ENCODE measurements at regions not wholly inside any gene's neighbourhood (a gene's known extent, or its start where the extent isn't known, plus 50 kb on each side); places are given as distances from the start of the nearest gene placed in this dataset.

- Histone ChIP-seq H3K36me3 (ENCODE audit: control insufficient read depth in 1 of 2, insufficient read depth in 2 of 2, low read length in 2 of 2) (no peaks in the 10 kb centered on the region), H3K4me3 (ENCODE audit: low read depth in 1 of 2, low read length in 2 of 2) (no peak overlapping the region), H3K27ac (ENCODE audit: low read depth, low read length) (no peak overlapping the region), H3K9ac (ENCODE audit: low read depth in 1 of 2, low read length in 2 of 2) (no peak overlapping the region), H3K4me1 (ENCODE audit: control insufficient read depth in 1 of 2, insufficient read depth in 2 of 2, low read length in 2 of 2) (no peaks in the 10 kb centered on the region), H3K27me3 (ENCODE audit: control insufficient read depth in 1 of 2, insufficient read depth in 2 of 2, low read length in 2 of 2) (no peaks in the 10 kb centered on the region), H3K9me3 (ENCODE audit: control insufficient read depth in 1 of 2, low read length in 2 of 2) (no peaks in the 10 kb centered on the region)
These were observed 332.6 kb upstream of the PDE4D start for GRCh38 chr5:60226128-60226527.

GRCh38 chr5:60223342-60223741, 329.8 kb upstream of the PDE4D start:
- Histone ChIP-seq H3K27me3 (ENCODE audit: control insufficient read depth in 1 of 2, insufficient read depth in 2 of 2, low read length in 2 of 2) (no peaks in the 10 kb centered on the region), H3K27ac (ENCODE audit: low read depth, low read length) (no peak overlapping the region), H3K4me1 (ENCODE audit: control insufficient read depth in 1 of 2, insufficient read depth in 2 of 2, low read length in 2 of 2) (no peaks in the 10 kb centered on the region), H3K4me3 (ENCODE audit: low read depth in 1 of 2, low read length in 2 of 2) (no peak overlapping the region), H3K9ac (ENCODE audit: low read depth in 1 of 2, low read length in 2 of 2) (no peak overlapping the region), H3K36me3 (ENCODE audit: control insufficient read depth in 1 of 2, insufficient read depth in 2 of 2, low read length in 2 of 2) (no peaks in the 10 kb centered on the region), H3K9me3 (ENCODE audit: control insufficient read depth in 1 of 2, low read length in 2 of 2) (no peaks in the 10 kb centered on the region)

- no peaks in the 10 kb centered on the region for H3K9me3 ChIP-seq (ENCODE audit: control insufficient read depth in 1 of 2, low read length in 2 of 2)
- H3K4me1 ChIP-seq (ENCODE audit: control insufficient read depth in 1 of 2, insufficient read depth in 2 of 2, low read length in 2 of 2): no peaks in the 10 kb centered on the region
- no peaks in the 10 kb centered on the region for H3K27me3 ChIP-seq (ENCODE audit: control insufficient read depth in 1 of 2, insufficient read depth in 2 of 2, low read length in 2 of 2)
- H3K4me3 ChIP-seq (ENCODE audit: low read depth in 1 of 2, low read length in 2 of 2): no peak overlapping the region
- H3K36me3 ChIP-seq (ENCODE audit: control insufficient read depth in 1 of 2, insufficient read depth in 2 of 2, low read length in 2 of 2): no peaks in the 10 kb centered on the region
- H3K27ac ChIP-seq (ENCODE audit: low read depth, low read length): no peak overlapping the region
- no peak overlapping the region for H3K9ac ChIP-seq (ENCODE audit: low read depth in 1 of 2, low read length in 2 of 2)
These were observed 326.4 kb upstream of the PDE4D start for GRCh38 chr5:60219921-60220320.

- H3K4me3 ChIP-seq (ENCODE audit: low read depth in 1 of 2, low read length in 2 of 2): peak overlapping the region in 1 of 2 donors; percentile 60
- H3K36me3 ChIP-seq (ENCODE audit: control insufficient read depth in 1 of 2, insufficient read depth in 2 of 2, low read length in 2 of 2): no peaks in the 10 kb centered on the region
- no peaks in the 10 kb centered on the region for H3K27me3 ChIP-seq (ENCODE audit: control insufficient read depth in 1 of 2, insufficient read depth in 2 of 2, low read length in 2 of 2)
- no peak overlapping the region for H3K9ac ChIP-seq (ENCODE audit: low read depth in 1 of 2, low read length in 2 of 2)
- no peak overlapping the region for H3K27ac ChIP-seq (ENCODE audit: low read depth, low read length)
- no peaks in the 10 kb centered on the region for H3K9me3 ChIP-seq (ENCODE audit: control insufficient read depth in 1 of 2, low read length in 2 of 2)
- H3K4me1 ChIP-seq (ENCODE audit: control insufficient read depth in 1 of 2, insufficient read depth in 2 of 2, low read length in 2 of 2): no peaks in the 10 kb centered on the region
These were observed 317.3 kb upstream of the PDE4D start for GRCh38 chr5:60210810-60211209.

GRCh38 chr5:60209146-60209840, 315.8 kb upstream of the PDE4D start:
- Histone ChIP-seq H3K27ac (ENCODE audit: low read depth, low read length) (no peak overlapping the region), H3K4me3 (ENCODE audit: low read depth in 1 of 2, low read length in 2 of 2) (no peak overlapping the region), H3K27me3 (ENCODE audit: control insufficient read depth in 1 of 2, insufficient read depth in 2 of 2, low read length in 2 of 2) (no peaks in the 10 kb centered on the region), H3K4me1 (ENCODE audit: control insufficient read depth in 1 of 2, insufficient read depth in 2 of 2, low read length in 2 of 2) (no peaks in the 10 kb centered on the region), H3K36me3 (ENCODE audit: control insufficient read depth in 1 of 2, insufficient read depth in 2 of 2, low read length in 2 of 2) (no peaks in the 10 kb centered on the region), H3K9me3 (ENCODE audit: control insufficient read depth in 1 of 2, low read length in 2 of 2) (no peaks in the 10 kb centered on the region), H3K9ac (ENCODE audit: low read depth in 1 of 2, low read length in 2 of 2) (no peak overlapping the region)

- no peak overlapping the region for H3K9ac ChIP-seq (ENCODE audit: low read depth in 1 of 2, low read length in 2 of 2)
- no peaks in the 10 kb centered on the region for H3K4me1 ChIP-seq (ENCODE audit: control insufficient read depth in 1 of 2, insufficient read depth in 2 of 2, low read length in 2 of 2)
- no peaks in the 10 kb centered on the region for H3K36me3 ChIP-seq (ENCODE audit: control insufficient read depth in 1 of 2, insufficient read depth in 2 of 2, low read length in 2 of 2)
- no peak overlapping the region for H3K27ac ChIP-seq (ENCODE audit: low read depth, low read length)
- H3K9me3 ChIP-seq (ENCODE audit: control insufficient read depth in 1 of 2, low read length in 2 of 2): no peaks in the 10 kb centered on the region
- no peaks in the 10 kb centered on the region for H3K27me3 ChIP-seq (ENCODE audit: control insufficient read depth in 1 of 2, insufficient read depth in 2 of 2, low read length in 2 of 2)
- H3K4me3 ChIP-seq (ENCODE audit: low read depth in 1 of 2, low read length in 2 of 2): no peak overlapping the region
These were observed 315.2 kb upstream of the PDE4D start for GRCh38 chr5:60208716-60209115.

- no peaks in the 10 kb centered on the region for H3K9me3 ChIP-seq (ENCODE audit: control insufficient read depth in 1 of 2, low read length in 2 of 2)
- H3K4me1 ChIP-seq (ENCODE audit: control insufficient read depth in 1 of 2, insufficient read depth in 2 of 2, low read length in 2 of 2): no peaks in the 10 kb centered on the region
- H3K36me3 ChIP-seq (ENCODE audit: control insufficient read depth in 1 of 2, insufficient read depth in 2 of 2, low read length in 2 of 2): no peaks in the 10 kb centered on the region
- H3K9ac ChIP-seq (ENCODE audit: low read depth in 1 of 2, low read length in 2 of 2): no peak overlapping the region
- H3K27me3 ChIP-seq (ENCODE audit: control insufficient read depth in 1 of 2, insufficient read depth in 2 of 2, low read length in 2 of 2): no peaks in the 10 kb centered on the region
- no peak overlapping the region for H3K27ac ChIP-seq (ENCODE audit: low read depth, low read length)
- H3K4me3 ChIP-seq (ENCODE audit: low read depth in 1 of 2, low read length in 2 of 2): no peak overlapping the region
These were observed 313.5 kb upstream of the PDE4D start for GRCh38 chr5:60207040-60207439.

GRCh38 chr5:60206234-60206633, 312.7 kb upstream of the PDE4D start:
- Histone ChIP-seq H3K27me3 (ENCODE audit: control insufficient read depth in 1 of 2, insufficient read depth in 2 of 2, low read length in 2 of 2) (no peaks in the 10 kb centered on the region), H3K4me3 (ENCODE audit: low read depth in 1 of 2, low read length in 2 of 2) (no peak overlapping the region), H3K9ac (ENCODE audit: low read depth in 1 of 2, low read length in 2 of 2) (no peak overlapping the region), H3K27ac (ENCODE audit: low read depth, low read length) (no peak overlapping the region), H3K36me3 (ENCODE audit: control insufficient read depth in 1 of 2, insufficient read depth in 2 of 2, low read length in 2 of 2) (no peaks in the 10 kb centered on the region), H3K9me3 (ENCODE audit: control insufficient read depth in 1 of 2, low read length in 2 of 2) (no peaks in the 10 kb centered on the region), H3K4me1 (ENCODE audit: control insufficient read depth in 1 of 2, insufficient read depth in 2 of 2, low read length in 2 of 2) (no peaks in the 10 kb centered on the region)

GRCh38 chr5:60205071-60205470, 311.5 kb upstream of the PDE4D start:
- Histone ChIP-seq H3K36me3 (ENCODE audit: control insufficient read depth in 1 of 2, insufficient read depth in 2 of 2, low read length in 2 of 2) (no peaks in the 10 kb centered on the region), H3K4me1 (ENCODE audit: control insufficient read depth in 1 of 2, insufficient read depth in 2 of 2, low read length in 2 of 2) (no peaks in the 10 kb centered on the region), H3K27me3 (ENCODE audit: control insufficient read depth in 1 of 2, insufficient read depth in 2 of 2, low read length in 2 of 2) (no peaks in the 10 kb centered on the region), H3K9me3 (ENCODE audit: control insufficient read depth in 1 of 2, low read length in 2 of 2) (no peaks in the 10 kb centered on the region), H3K9ac (ENCODE audit: low read depth in 1 of 2, low read length in 2 of 2) (no peak overlapping the region), H3K4me3 (ENCODE audit: low read depth in 1 of 2, low read length in 2 of 2) (no peak overlapping the region), H3K27ac (ENCODE audit: low read depth, low read length) (no peak overlapping the region)

- no peaks in the 10 kb centered on the region for H3K36me3 ChIP-seq (ENCODE audit: control insufficient read depth in 1 of 2, insufficient read depth in 2 of 2, low read length in 2 of 2)
- no peaks in the 10 kb centered on the region for H3K27me3 ChIP-seq (ENCODE audit: control insufficient read depth in 1 of 2, insufficient read depth in 2 of 2, low read length in 2 of 2)
- H3K9me3 ChIP-seq (ENCODE audit: control insufficient read depth in 1 of 2, low read length in 2 of 2): no peaks in the 10 kb centered on the region
- H3K27ac ChIP-seq (ENCODE audit: low read depth, low read length): no peak overlapping the region
- no peak overlapping the region for H3K4me3 ChIP-seq (ENCODE audit: low read depth in 1 of 2, low read length in 2 of 2)
- H3K4me1 ChIP-seq (ENCODE audit: control insufficient read depth in 1 of 2, insufficient read depth in 2 of 2, low read length in 2 of 2): no peaks in the 10 kb centered on the region
- no peak overlapping the region for H3K9ac ChIP-seq (ENCODE audit: low read depth in 1 of 2, low read length in 2 of 2)
These were observed 303.0 kb upstream of the PDE4D start for GRCh38 chr5:60196385-60197113.

Measured in duodenal mucosa (tissue), 2 donors.